GM23248 (cell line): ENCODE measurements at regions not wholly inside any gene's neighbourhood (a gene's known extent, or its start where the extent isn't known, plus 50 kb on each side); places are given as distances from the start of the nearest gene placed in this dataset.

Experiments used
- DNase-seq: peaks from one replicate; pipeline ENCODE4 v3.0.0-alpha.2; 2015
- H2AFZ ChIP-seq: fragments of 200-600 bp; sonication (generic); 2 replicates; pipeline ENCODE4 v1.6.1; 2016; ENCODE audit warnings: antibody characterized with exemption
- H3F3A ChIP-seq: fragments of 200-600 bp; sonication (generic); 2 replicates; pipeline ENCODE4 v1.6.1; 2016; ENCODE audit warnings: mild to moderate bottlenecking, antibody characterized with exemption, mixed run types; ENCODE audit not compliant: insufficient read depth
- H3K27ac ChIP-seq: fragments of 200-600 bp; sonication (generic); 2 replicates; pipeline ENCODE4 v1.5.1; 2016; ENCODE audit warnings: mild to moderate bottlenecking
- H3K27me3 ChIP-seq: fragments of 200-600 bp; sonication (generic); replicated peaks from 2 replicates; pipeline ENCODE4 v1.6.1; 2016; ENCODE audit warnings: mild to moderate bottlenecking; ENCODE audit not compliant: insufficient read depth
- H3K36me3 ChIP-seq: fragments of 200-600 bp; sonication (generic); 2 replicates; pipeline ENCODE4 v1.6.1; 2016; ENCODE audit warnings: low read depth, mild to moderate bottlenecking
- H3K4me1 ChIP-seq: fragments of 200-600 bp; sonication (generic); 2 replicates; pipeline ENCODE4 v1.6.1; 2016; ENCODE audit warnings: mild to moderate bottlenecking; ENCODE audit not compliant: insufficient read depth
- H3K4me2 ChIP-seq: fragments of 200-600 bp; sonication (generic); one replicate; pipeline ENCODE4 v1.6.1; 2016; ENCODE audit warnings: mild to moderate bottlenecking; ENCODE audit not compliant: unreplicated experiment
- H3K4me3 ChIP-seq: fragments of 200-600 bp; sonication (generic); 2 replicates; pipeline ENCODE4 v1.5.1; 2016; ENCODE audit warnings: mild to moderate bottlenecking
- H3K79me2 ChIP-seq: fragments of 200-600 bp; sonication (generic); 2 replicates; pipeline ENCODE4 v1.6.1; 2016; ENCODE audit warnings: mild to moderate bottlenecking; ENCODE audit not compliant: insufficient read depth
- H3K9ac ChIP-seq: fragments of 200-600 bp; sonication (generic); 2 replicates; pipeline ENCODE4 v1.6.1; 2016; ENCODE audit warnings: mild to moderate bottlenecking
- H3K9me2 ChIP-seq: fragments of 200-600 bp; sonication (generic); 2 replicates; pipeline ENCODE4 v1.6.1; 2016; ENCODE audit warnings: mixed run types, mild to moderate bottlenecking, moderate library complexity; ENCODE audit not compliant: insufficient read depth
- H3K9me3 ChIP-seq: fragments of 200-600 bp; sonication (generic); one replicate; pipeline ENCODE4 v1.6.1; 2017; ENCODE audit warnings: low read depth
- H4K20me1 ChIP-seq: fragments of 200-600 bp; sonication (generic); 2 replicates; pipeline ENCODE4 v1.6.0; 2016; ENCODE audit not compliant: insufficient read depth
- EZH2 ChIP-seq: fragments of 200-600 bp; sonication (generic); IDR thresholded peaks from 2 replicates; pipeline ENCODE4 v1.6.1; 2018; ENCODE audit warnings: antibody characterized with exemption, mild to moderate bottlenecking; ENCODE audit not compliant: insufficient read depth, poor library complexity, severe bottlenecking
- EZH2phosphoT487 ChIP-seq: fragments of 200-600 bp; sonication (generic); IDR thresholded peaks from 2 replicates; pipeline ENCODE4 v1.6.1; 2018; ENCODE audit warnings: antibody characterized with exemption, moderate library complexity, mild to moderate bottlenecking, low read depth; ENCODE audit not compliant: insufficient read depth
- WGBS, 2 experiments: methylation state at CpG; one replicate each; pipeline ENCODE4 v1.1.6; 2015 to 2017; ENCODE audit warnings: low lambda C conversion rate in 2 of 2, low coverage in 1 of 2; ENCODE audit errors: missing lambda C conversion rate in 2 of 2; 5-methylcytosine and 5-hydroxymethylcytosine counted together
- in situ Hi-C: fragments of 300-500 bp; cut with MboI; formaldehyde crosslinking; loops from 2 replicates; pipeline ENCODE4 v1.15.0; 2020

GRCh38 chr3:153232851-153233271 is 70.8 kb downstream of the RAP2B start:
- Histone ChIP-seq H3K79me2 (no peaks in the 10 kb centered on the region), H3K27ac (peak overlapping the region; percentile 64), H3K27me3 (no peaks in the 10 kb centered on the region), H3K4me1 (peaks cover 16% of the 10 kb centered on the region), H3F3A (peaks cover 13% of the 10 kb centered on the region), H3K4me2 (peak overlapping the region; percentile 36), H3K36me3 (no peaks in the 10 kb centered on the region), H3K9ac (peak overlapping the region; percentile 2; the same call in 1 of the 2 replicates), H2AFZ (no peak overlapping the region), H3K4me3 (no peak overlapping the region), H4K20me1 (no peaks in the 10 kb centered on the region), H3K9me2 (no peaks in the 10 kb centered on the region), H3K9me3 (no peaks in the 10 kb centered on the region)
- 3 to 6% methylated on average over 3 of the region's 3 CpGs for WGBS, 2 experiments
- TF ChIP-seq EZH2 (no peak), EZH2phosphoT487 (no peak)
- in situ Hi-C loops: no loop called here
- peak; percentile 82 for DNase-seq

- Histone ChIP-seq H3K27ac (no peak overlapping the region), H3K9me3 (no peaks in the 10 kb centered on the region), H3K4me1 (peaks cover 16% of the 10 kb centered on the region), H3F3A (peaks cover 13% of the 10 kb centered on the region), H4K20me1 (no peaks in the 10 kb centered on the region), H3K4me3 (no peak overlapping the region), H3K27me3 (no peaks in the 10 kb centered on the region), H3K9me2 (no peaks in the 10 kb centered on the region), H3K9ac (no peak overlapping the region), H3K4me2 (no peak overlapping the region), H3K36me3 (no peaks in the 10 kb centered on the region), H2AFZ (no peak overlapping the region), H3K79me2 (no peaks in the 10 kb centered on the region)
- no peak for DNase-seq
- in situ Hi-C loops: no loop called here
- TF ChIP-seq EZH2 (no peak), EZH2phosphoT487 (no peak)
These were observed 72.0 kb downstream of the RAP2B start for GRCh38 chr3:153233986-153234385.

DNA sequence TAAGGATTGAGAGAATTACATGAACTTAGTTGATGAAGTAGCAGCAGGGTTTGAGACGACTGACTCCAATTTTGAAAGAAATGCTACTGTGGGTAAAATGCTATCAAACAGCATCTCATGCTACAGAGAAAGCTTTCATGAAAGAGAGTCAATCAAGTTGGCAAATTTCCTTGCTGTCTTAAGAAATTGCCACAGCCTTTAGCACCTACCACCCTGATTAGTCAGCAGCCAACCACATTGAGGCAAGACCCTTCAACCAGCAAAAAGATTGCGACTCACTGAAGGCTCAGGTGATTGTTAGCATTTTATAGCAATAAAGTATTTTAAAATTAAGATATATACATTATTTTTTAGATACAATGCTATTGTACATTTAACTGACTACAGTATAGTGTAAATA is 80.9 kb downstream of the RAP2B start:
- H3K9me3 ChIP-seq: no peaks in the 10 kb centered on the region
- H3K4me2 ChIP-seq: no peak overlapping the region
- H3K4me1 ChIP-seq: peaks cover 29% of the 10 kb centered on the region
- H3K27me3 ChIP-seq: no peaks in the 10 kb centered on the region
- H3K79me2 ChIP-seq: no peaks in the 10 kb centered on the region
- in situ Hi-C loops: no loop called here
- DNase-seq: peak; percentile 32
- no peaks in the 10 kb centered on the region for H3K9me2 ChIP-seq
- H3K4me3 ChIP-seq: no peak overlapping the region
- no peak overlapping the region for H3K27ac ChIP-seq
- peaks cover 28% of the 10 kb centered on the region for H3F3A ChIP-seq
- WGBS, 2 experiments: 77 to 78% methylated on average over 2 of the region's 2 CpGs
- H4K20me1 ChIP-seq: no peaks in the 10 kb centered on the region
- H2AFZ ChIP-seq: no peak overlapping the region
- H3K9ac ChIP-seq: no peak overlapping the region
- TF ChIP-seq EZH2: no peak
- TF ChIP-seq EZH2phosphoT487: no peak
- H3K36me3 ChIP-seq: no peaks in the 10 kb centered on the region

DNA sequence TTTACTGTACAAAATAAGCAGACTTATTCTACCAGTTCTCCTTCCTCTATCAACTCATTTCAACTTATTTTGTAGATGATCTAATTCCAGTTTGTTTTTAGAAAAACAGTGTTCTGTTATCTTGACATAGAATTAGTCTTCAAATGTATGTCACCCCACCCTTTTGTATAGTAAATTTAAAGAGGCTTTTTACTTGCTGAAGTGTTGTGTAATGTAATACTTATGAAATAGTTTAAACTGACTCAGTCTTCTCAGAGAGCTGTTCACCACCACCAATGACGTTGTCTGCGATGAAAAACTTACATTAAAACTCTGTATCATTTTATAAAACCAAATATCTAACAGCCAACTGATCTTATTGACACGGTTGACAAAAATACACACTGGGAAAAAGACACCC is 82.9 kb downstream of the RAP2B start:
- no peak overlapping the region for H2AFZ ChIP-seq
- no peaks in the 10 kb centered on the region for H3K9me3 ChIP-seq
- peak; percentile 75 for DNase-seq
- H3K4me1 ChIP-seq: peaks cover 33% of the 10 kb centered on the region
- no peaks in the 10 kb centered on the region for H4K20me1 ChIP-seq
- H3K4me2 ChIP-seq: peak overlapping the region; percentile 29
- in situ Hi-C loops: no loop called here
- 46 to 54% methylated on average over 3 of the region's 3 CpGs for WGBS, 2 experiments
- peaks cover 28% of the 10 kb centered on the region for H3F3A ChIP-seq
- H3K4me3 ChIP-seq: no peak overlapping the region
- TF ChIP-seq EZH2phosphoT487 (no peak), EZH2 (no peak)
- no peaks in the 10 kb centered on the region for H3K27me3 ChIP-seq
- no peak overlapping the region for H3K9ac ChIP-seq
- H3K79me2 ChIP-seq: no peaks in the 10 kb centered on the region
- peak overlapping the region; percentile 49 for H3K27ac ChIP-seq
- no peaks in the 10 kb centered on the region for H3K9me2 ChIP-seq
- no peaks in the 10 kb centered on the region for H3K36me3 ChIP-seq

- Histone ChIP-seq H3K4me3 (no peak overlapping the region), H3K27me3 (no peaks in the 10 kb centered on the region), H3K9ac (no peak overlapping the region), H3K4me2 (peak overlapping the region; percentile 29), H3K9me3 (no peaks in the 10 kb centered on the region), H3K27ac (peak overlapping the region; percentile 49), H3F3A (peaks cover 28% of the 10 kb centered on the region), H3K9me2 (no peaks in the 10 kb centered on the region), H3K36me3 (no peaks in the 10 kb centered on the region), H3K4me1 (peaks cover 33% of the 10 kb centered on the region), H4K20me1 (no peaks in the 10 kb centered on the region), H3K79me2 (no peaks in the 10 kb centered on the region), H2AFZ (no peak overlapping the region)
- 52 to 70% methylated on average over 2 of the region's 2 CpGs for WGBS, 2 experiments
- TF ChIP-seq EZH2phosphoT487: no peak
- TF ChIP-seq EZH2: no peak
- in situ Hi-C loops: no loop called here
- DNase-seq: peak; percentile 41
These were observed 83.6 kb downstream of the RAP2B start for GRCh38 chr3:153245661-153246060.
